Neural progenitor cell (in vitro differentiated cells): ENCODE measurements at regions not wholly inside any gene's neighbourhood (a gene's known extent, or its start where the extent isn't known, plus 50 kb on each side); places are given as distances from the start of the nearest gene placed in this dataset.

Experiments
- DNase-seq: peaks from one replicate; pipeline ENCODE4 v3.0.0-alpha.2; 2016; ENCODE audit warnings: low spot score
- H2AFZ ChIP-seq: fragments of 200-600 bp; sonication (generic); replicated peaks from 2 replicates; pipeline ENCODE4 v1.6.1; 2016; ENCODE audit warnings: antibody characterized with exemption
- H3F3A ChIP-seq: fragments of 200-600 bp; sonication (generic); 2 replicates; pipeline ENCODE4 v1.6.1; 2016; ENCODE audit warnings: antibody characterized with exemption, low read depth
- H3K27ac ChIP-seq: fragments of 200-600 bp; sonication (generic); 2 replicates; pipeline ENCODE4 v1.5.1; 2016; ENCODE audit warnings: mild to moderate bottlenecking
- H3K27me3 ChIP-seq: fragments of 200-600 bp; sonication (generic); 2 replicates; pipeline ENCODE4 v1.6.1; 2016; ENCODE audit warnings: mild to moderate bottlenecking, moderate library complexity
- H3K36me3 ChIP-seq: fragments of 200-600 bp; sonication (generic); 2 replicates; pipeline ENCODE4 v1.5.1; 2016
- H3K4me1 ChIP-seq: fragments of 200-600 bp; sonication (generic); 2 replicates; pipeline ENCODE4 v1.6.1; 2016; ENCODE audit warnings: mixed run types
- H3K4me2 ChIP-seq: fragments of 200-600 bp; sonication (generic); 2 replicates; pipeline ENCODE4 v1.6.1; 2016
- H3K4me3 ChIP-seq: fragments of 200-600 bp; sonication (generic); 2 replicates; pipeline ENCODE4 v1.5.1; 2016
- H3K79me2 ChIP-seq: fragments of 200-600 bp; sonication (generic); 2 replicates; pipeline ENCODE4 v1.6.1; 2016; ENCODE audit warnings: low read depth
- H3K9ac ChIP-seq: fragments of 200-600 bp; sonication (generic); 2 replicates; pipeline ENCODE4 v1.6.1; 2016
- H3K9me3 ChIP-seq: fragments of 200-600 bp; sonication (generic); 2 replicates; pipeline ENCODE4 v1.5.1; 2016; ENCODE audit warnings: low read depth
- H4K20me1 ChIP-seq: fragments of 200-600 bp; sonication (generic); 2 replicates; pipeline ENCODE4 v1.6.1; 2016; ENCODE audit warnings: low read depth
- H3K27ac Mint-ChIP-seq: 3 replicates; pipeline ENCODE4 v1.8.0; 2021; ENCODE audit warnings: mixed read lengths
- H3K27me3 Mint-ChIP-seq: 2 replicates; pipeline ENCODE4 v1.8.0; 2022; ENCODE audit warnings: low read depth, mild to moderate bottlenecking, inconsistent platforms, moderate library complexity, mixed read lengths; ENCODE audit not compliant: insufficient read depth
- H3K36me3 Mint-ChIP-seq: 3 replicates; pipeline ENCODE4 v1.8.0; 2021; ENCODE audit warnings: mixed read lengths
- H3K4me1 Mint-ChIP-seq: 3 replicates; pipeline ENCODE4 v1.8.0; 2021; ENCODE audit warnings: mixed read lengths
- H3K4me3 Mint-ChIP-seq: 3 replicates; pipeline ENCODE4 v1.8.0; 2021; ENCODE audit warnings: mild to moderate bottlenecking, moderate library complexity, mixed read lengths
- H3K9me3 Mint-ChIP-seq: 3 replicates; pipeline ENCODE4 v1.8.0; 2020; ENCODE audit warnings: mixed read lengths
- EZH2 ChIP-seq: fragments of 200-600 bp; sonication (generic); IDR thresholded peaks from 2 replicates; pipeline ENCODE4 v1.6.1; 2017; ENCODE audit warnings: antibody characterized with exemption, mild to moderate bottlenecking, moderate library complexity
- EZH2phosphoT487 ChIP-seq: fragments of 200-600 bp; sonication (generic); IDR thresholded peaks from 2 replicates; pipeline ENCODE4 v1.6.1; 2017; ENCODE audit warnings: antibody characterized with exemption
- TF ChIP-seq, protein P1 (sequence below): fragments of 200-600 bp; sonication (generic); IDR thresholded peaks from 2 replicates; pipeline ENCODE4 v1.5.1; 2017; ENCODE audit warnings: antibody characterized with exemption, mild to moderate bottlenecking

GRCh38 chr5:98103807-98104206 lies 669.7 kb upstream of the RGMB start:
- no peak overlapping the region for H3K9ac ChIP-seq
- no peaks in the 10 kb centered on the region for H4K20me1 ChIP-seq
- H3K27ac ChIP-seq = no peak overlapping the region
- no peak overlapping the region for H3K4me3 Mint-ChIP-seq
- no peak overlapping the region for H2AFZ ChIP-seq
- no peaks in the 10 kb centered on the region for H3K27me3 ChIP-seq
- H3K4me3 ChIP-seq = no peak overlapping the region
- no peaks in the 10 kb centered on the region for H3K36me3 ChIP-seq
- H3K9me3 Mint-ChIP-seq = no peaks in the 10 kb centered on the region
- no peaks in the 10 kb centered on the region for H3K79me2 ChIP-seq
- no peaks in the 10 kb centered on the region for H3K4me1 ChIP-seq
- H3K27me3 Mint-ChIP-seq = no peaks in the 10 kb centered on the region
- no peaks in the 10 kb centered on the region for H3K9me3 ChIP-seq
- TF ChIP-seq EZH2 (no peak), EZH2phosphoT487 (no peak)
- TF ChIP-seq, protein P1, sequence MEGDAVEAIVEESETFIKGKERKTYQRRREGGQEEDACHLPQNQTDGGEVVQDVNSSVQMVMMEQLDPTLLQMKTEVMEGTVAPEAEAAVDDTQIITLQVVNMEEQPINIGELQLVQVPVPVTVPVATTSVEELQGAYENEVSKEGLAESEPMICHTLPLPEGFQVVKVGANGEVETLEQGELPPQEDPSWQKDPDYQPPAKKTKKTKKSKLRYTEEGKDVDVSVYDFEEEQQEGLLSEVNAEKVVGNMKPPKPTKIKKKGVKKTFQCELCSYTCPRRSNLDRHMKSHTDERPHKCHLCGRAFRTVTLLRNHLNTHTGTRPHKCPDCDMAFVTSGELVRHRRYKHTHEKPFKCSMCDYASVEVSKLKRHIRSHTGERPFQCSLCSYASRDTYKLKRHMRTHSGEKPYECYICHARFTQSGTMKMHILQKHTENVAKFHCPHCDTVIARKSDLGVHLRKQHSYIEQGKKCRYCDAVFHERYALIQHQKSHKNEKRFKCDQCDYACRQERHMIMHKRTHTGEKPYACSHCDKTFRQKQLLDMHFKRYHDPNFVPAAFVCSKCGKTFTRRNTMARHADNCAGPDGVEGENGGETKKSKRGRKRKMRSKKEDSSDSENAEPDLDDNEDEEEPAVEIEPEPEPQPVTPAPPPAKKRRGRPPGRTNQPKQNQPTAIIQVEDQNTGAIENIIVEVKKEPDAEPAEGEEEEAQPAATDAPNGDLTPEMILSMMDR = no peak
- no peak overlapping the region for H3K4me2 ChIP-seq
- H3F3A ChIP-seq = no peaks in the 10 kb centered on the region
- no peaks in the 10 kb centered on the region for H3K36me3 Mint-ChIP-seq
- H3K27ac Mint-ChIP-seq = no peak overlapping the region
- no peak for DNase-seq
- no peaks in the 10 kb centered on the region for H3K4me1 Mint-ChIP-seq

GRCh38 chr5:98104454-98105188 lies 668.8 kb upstream of the RGMB start:
- Mint-ChIP-seq H3K27me3 (no peaks in the 10 kb centered on the region), H3K27ac (no peak overlapping the region), H3K36me3 (no peaks in the 10 kb centered on the region), H3K4me3 (no peak overlapping the region), H3K4me1 (no peaks in the 10 kb centered on the region), H3K9me3 (no peaks in the 10 kb centered on the region)
- no peak for TF ChIP-seq EZH2
- TF ChIP-seq EZH2phosphoT487 = no peak
- H3K27ac ChIP-seq = no peak overlapping the region
- no peak overlapping the region for H3K4me3 ChIP-seq
- H3K36me3 ChIP-seq = no peaks in the 10 kb centered on the region
- DNase-seq = no peak
- peak overlapping the region; percentile 29 for H2AFZ ChIP-seq
- no peaks in the 10 kb centered on the region for H3K9me3 ChIP-seq
- H3K4me2 ChIP-seq = no peak overlapping the region
- no peaks in the 10 kb centered on the region for H3K27me3 ChIP-seq
- H3K79me2 ChIP-seq = no peaks in the 10 kb centered on the region
- H3K4me1 ChIP-seq = no peaks in the 10 kb centered on the region
- no peaks in the 10 kb centered on the region for H3F3A ChIP-seq
- no peak overlapping the region for H3K9ac ChIP-seq
- H4K20me1 ChIP-seq = no peaks in the 10 kb centered on the region

- Histone ChIP-seq H3K4me1 (no peaks in the 10 kb centered on the region), H3K4me3 (no peak overlapping the region), H3K36me3 (no peaks in the 10 kb centered on the region), H3F3A (no peaks in the 10 kb centered on the region), H3K79me2 (no peaks in the 10 kb centered on the region), H3K27me3 (no peaks in the 10 kb centered on the region), H4K20me1 (no peaks in the 10 kb centered on the region), H3K27ac (no peak overlapping the region), H3K9ac (no peak overlapping the region), H3K4me2 (no peak overlapping the region), H2AFZ (peak overlapping the region; percentile 19), H3K9me3 (no peaks in the 10 kb centered on the region)
- TF ChIP-seq, protein P1 = no peak
- TF ChIP-seq EZH2 (no peak), EZH2phosphoT487 (no peak)
- Mint-ChIP-seq H3K4me1 (no peaks in the 10 kb centered on the region), H3K4me3 (no peak overlapping the region), H3K9me3 (no peaks in the 10 kb centered on the region), H3K27ac (no peak overlapping the region), H3K36me3 (no peaks in the 10 kb centered on the region), H3K27me3 (no peaks in the 10 kb centered on the region)
- DNase-seq = no peak
Observed at GRCh38 chr5:98105681-98106080, 667.8 kb upstream of the RGMB start.
